CD14-positive monocyte (primary cell): ENCODE measurements at regions not wholly inside any gene's neighbourhood (a gene's known extent, or its start where the extent isn't known, plus 50 kb on each side); places are given as distances from the start of the nearest gene placed in this dataset.

Experiments used
- DNase-seq, 3 donors: peaks; one replicate each; pipeline ENCODE4 v3.0.0-alpha.2; 2011 to 2022
- H2AFZ ChIP-seq: 2 replicates; pipeline ENCODE4 v1.6.0; 2012; ENCODE audit warnings: mild to moderate bottlenecking, low read depth, low read length, inconsistent platforms; ENCODE audit not compliant: insufficient read depth, poor library complexity, severe bottlenecking
- H3K27ac ChIP-seq, 2 donors: 1 replicate in 1 of 2; 2 replicates in 1 of 2; pipeline ENCODE4 v1.5.1; 2012 to 2013; ENCODE audit warnings: low read length in 2 of 2, control low read depth in 1 of 2, inconsistent platforms in 1 of 2, low read depth in 1 of 2, mild to moderate bottlenecking in 1 of 2
- H3K27me3 ChIP-seq, 2 donors: one replicate each; pipeline versions ENCODE4 v1.6.0 to v1.6.1; 2011 to 2013; ENCODE audit warnings: low read length in 2 of 2; ENCODE audit not compliant: control insufficient read depth in 2 of 2, insufficient read depth in 2 of 2
- H3K36me3 ChIP-seq, 2 donors: replicated peaks in 1 of 2; 1 replicate in 1 of 2; 2 replicates in 1 of 2; pipeline versions ENCODE4 v1.5.1 to v1.6.1; 2012 to 2013; ENCODE audit warnings: low read length in 2 of 2, control low read depth in 1 of 2, inconsistent platforms in 1 of 2, mild to moderate bottlenecking in 1 of 2; ENCODE audit not compliant: insufficient read depth in 2 of 2, control insufficient read depth in 1 of 2
- H3K4me1 ChIP-seq, 2 donors: 1 replicate in 1 of 2; 2 replicates in 1 of 2; pipeline versions ENCODE4 v1.5.1 to v1.6.1; 2012 to 2013; ENCODE audit warnings: low read length in 2 of 2, control low read depth in 1 of 2, inconsistent platforms in 1 of 2, mild to moderate bottlenecking in 1 of 2, moderate library complexity in 1 of 2; ENCODE audit not compliant: insufficient read depth in 2 of 2, control insufficient read depth in 1 of 2
- H3K4me2 ChIP-seq: replicated peaks from 2 replicates; pipeline ENCODE3; 2012; ENCODE audit warnings: low read length, moderate library complexity, mild to moderate bottlenecking; ENCODE audit not compliant: poor library complexity, severe bottlenecking; ENCODE audit errors: extremely low read depth
- H3K4me3 ChIP-seq, 3 experiments: fragments of 200-600 bp in 1 of 3; sonication (generic) in 1 of 3; replicated peaks in 1 of 3; 1 replicate in 2 of 3; 2 replicates in 1 of 3; pipeline ENCODE4 v1.5.1; 2011 to 2013; ENCODE audit warnings: low read length in 3 of 3, mild to moderate bottlenecking in 3 of 3, control low read depth in 2 of 3, low read depth in 2 of 3, inconsistent platforms in 1 of 3, moderate library complexity in 1 of 3
- H3K79me2 ChIP-seq: 2 replicates; pipeline ENCODE4 v1.6.0; 2012; ENCODE audit warnings: mild to moderate bottlenecking, control low read depth, inconsistent platforms, low read length, moderate library complexity; ENCODE audit not compliant: insufficient read depth
- H3K9ac ChIP-seq: 2 replicates; pipeline ENCODE4 v1.6.0; 2017; ENCODE audit warnings: low read length, mild to moderate bottlenecking; ENCODE audit not compliant: insufficient read depth, poor library complexity, severe bottlenecking
- H3K9me3 ChIP-seq, 2 donors: replicated peaks in 1 of 2; 1 replicate in 1 of 2; 2 replicates in 1 of 2; pipeline versions ENCODE4 v1.5.1 to v1.6.1; 2012 to 2013; ENCODE audit warnings: low read length in 2 of 2, control low read depth in 1 of 2; ENCODE audit not compliant: control insufficient read depth in 1 of 2, insufficient read depth in 1 of 2
- H4K20me1 ChIP-seq: 2 replicates; pipeline ENCODE4 v1.6.0; 2012; ENCODE audit warnings: mild to moderate bottlenecking, low read length, control low read depth, moderate library complexity; ENCODE audit not compliant: insufficient read depth
- H3K27ac Mint-ChIP-seq, 7 donors: one replicate each; pipeline ENCODE4 v1.8.0; 2020; ENCODE audit warnings: mild to moderate bottlenecking in 7 of 7, mixed read lengths in 7 of 7, moderate library complexity in 6 of 7, inconsistent platforms in 2 of 7
- H3K27me3 Mint-ChIP-seq, 3 donors: one replicate each; pipeline ENCODE4 v1.8.0; 2021 to 2022; ENCODE audit warnings: low read depth in 3 of 3, mild to moderate bottlenecking in 3 of 3, mixed read lengths in 3 of 3, moderate library complexity in 3 of 3, inconsistent platforms in 1 of 3
- H3K36me3 Mint-ChIP-seq, 2 donors: one replicate each; pipeline ENCODE4 v1.8.0; 2020; ENCODE audit warnings: mixed read lengths in 2 of 2, inconsistent platforms in 1 of 2, mild to moderate bottlenecking in 1 of 2
- H3K4me1 Mint-ChIP-seq: one replicate; pipeline ENCODE4 v1.8.0; 2020; ENCODE audit warnings: mild to moderate bottlenecking, mixed read lengths
- H3K4me3 Mint-ChIP-seq, 2 donors: one replicate each; pipeline ENCODE4 v1.8.0; 2020; ENCODE audit warnings: mild to moderate bottlenecking in 2 of 2, mixed read lengths in 2 of 2, moderate library complexity in 1 of 2
- H3K9me3 Mint-ChIP-seq, 7 donors: one replicate each; pipeline ENCODE4 v1.8.0; 2020 to 2022; ENCODE audit warnings: mixed read lengths in 7 of 7, mild to moderate bottlenecking in 6 of 7, moderate library complexity in 6 of 7, inconsistent platforms in 2 of 7
- WGBS: methylation state at CpG from one replicate; pipeline ENCODE4 v1.1.5; 2013; ENCODE audit warnings: missing lambda C conversion rate; ENCODE audit not compliant: insufficient coverage; 5-methylcytosine and 5-hydroxymethylcytosine counted together
- intact Hi-C, 2 donors: fragments of 100-400 bp; cut with micrococcal nuclease; formaldehyde crosslinking; loops; one replicate each; pipeline versions ENCODE4 v1.15.0 to v1.15.1; 2023
- TF ChIP-seq, protein P1 (sequence below): fragments of 200-600 bp; IDR thresholded peaks from one replicate; pipeline ENCODE4 v1.8.0; 2022; ENCODE audit warnings: antibody characterized with exemption, mild to moderate bottlenecking

GRCh38 chr4:27343411-27343810 is 482.8 kb downstream of the STIM2 start:
- no peaks in the 10 kb centered on the region for H4K20me1 ChIP-seq
- no peak overlapping the region for H3K27ac ChIP-seq
- TF ChIP-seq, protein P1, sequence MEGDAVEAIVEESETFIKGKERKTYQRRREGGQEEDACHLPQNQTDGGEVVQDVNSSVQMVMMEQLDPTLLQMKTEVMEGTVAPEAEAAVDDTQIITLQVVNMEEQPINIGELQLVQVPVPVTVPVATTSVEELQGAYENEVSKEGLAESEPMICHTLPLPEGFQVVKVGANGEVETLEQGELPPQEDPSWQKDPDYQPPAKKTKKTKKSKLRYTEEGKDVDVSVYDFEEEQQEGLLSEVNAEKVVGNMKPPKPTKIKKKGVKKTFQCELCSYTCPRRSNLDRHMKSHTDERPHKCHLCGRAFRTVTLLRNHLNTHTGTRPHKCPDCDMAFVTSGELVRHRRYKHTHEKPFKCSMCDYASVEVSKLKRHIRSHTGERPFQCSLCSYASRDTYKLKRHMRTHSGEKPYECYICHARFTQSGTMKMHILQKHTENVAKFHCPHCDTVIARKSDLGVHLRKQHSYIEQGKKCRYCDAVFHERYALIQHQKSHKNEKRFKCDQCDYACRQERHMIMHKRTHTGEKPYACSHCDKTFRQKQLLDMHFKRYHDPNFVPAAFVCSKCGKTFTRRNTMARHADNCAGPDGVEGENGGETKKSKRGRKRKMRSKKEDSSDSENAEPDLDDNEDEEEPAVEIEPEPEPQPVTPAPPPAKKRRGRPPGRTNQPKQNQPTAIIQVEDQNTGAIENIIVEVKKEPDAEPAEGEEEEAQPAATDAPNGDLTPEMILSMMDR = no peak
- no peak for DNase-seq
- no peaks in the 10 kb centered on the region for H3K27me3 ChIP-seq
- intact Hi-C loops = no loop called here
- peaks cover 1 to 2% (median 2%) of the 10 kb centered on the region in 3 donors for H3K27me3 Mint-ChIP-seq
- no peaks in the 10 kb centered on the region for H3K79me2 ChIP-seq
- H3K4me2 ChIP-seq = no peak overlapping the region
- no peak overlapping the region for H2AFZ ChIP-seq
- H3K4me3 ChIP-seq = no peak overlapping the region
- no peaks in the 10 kb centered on the region for H3K36me3 Mint-ChIP-seq
- no peaks in the 10 kb centered on the region for H3K9me3 ChIP-seq
- no peaks in the 10 kb centered on the region for H3K4me1 Mint-ChIP-seq
- no peak overlapping the region for H3K27ac Mint-ChIP-seq
- no peaks in the 10 kb centered on the region for H3K36me3 ChIP-seq
- H3K9ac ChIP-seq = no peak overlapping the region
- WGBS = no CpG with 5 or more reads among the region's 3 CpGs
- H3K4me3 Mint-ChIP-seq = no peak overlapping the region
- no peaks in the 10 kb centered on the region for H3K9me3 Mint-ChIP-seq
- no peaks in the 10 kb centered on the region for H3K4me1 ChIP-seq

- WGBS = 80% methylated on average over 1 of the region's 3 CpGs
- H3K9me3 ChIP-seq = peaks cover 0 to 2% of the 10 kb centered on the region in 2 donors
- no peak overlapping the region for H3K4me3 ChIP-seq
- no peak overlapping the region for H3K9ac ChIP-seq
- no peaks in the 10 kb centered on the region for H3K4me1 ChIP-seq
- H3K27ac Mint-ChIP-seq = no peak overlapping the region
- no peaks in the 10 kb centered on the region for H4K20me1 ChIP-seq
- no peak overlapping the region for H2AFZ ChIP-seq
- H3K36me3 Mint-ChIP-seq = no peaks in the 10 kb centered on the region
- TF ChIP-seq, protein P1 = no peak
- no peak overlapping the region for H3K4me3 Mint-ChIP-seq
- H3K36me3 ChIP-seq = no peaks in the 10 kb centered on the region
- no peaks in the 10 kb centered on the region for H3K27me3 Mint-ChIP-seq
- H3K4me1 Mint-ChIP-seq = no peaks in the 10 kb centered on the region
- H3K9me3 Mint-ChIP-seq = peaks cover 0 to 5% (median 0%) of the 10 kb centered on the region in 7 donors
- no peaks in the 10 kb centered on the region for H3K27me3 ChIP-seq
- no peak overlapping the region for H3K27ac ChIP-seq
- no peaks in the 10 kb centered on the region for H3K79me2 ChIP-seq
- H3K4me2 ChIP-seq = no peak overlapping the region
- no peak for DNase-seq
- intact Hi-C loops = no loop called here
Observed at GRCh38 chr4:27350161-27350560, 489.5 kb downstream of the STIM2 start.
